SK-N-SH treated with all-trans-retinoic acid at 6 μM for 48 hours (cell line): ENCODE measurements at regions not wholly inside any gene's neighbourhood (a gene's known extent, or its start where the extent isn't known, plus 50 kb on each side); places are given as distances from the start of the nearest gene placed in this dataset.
"Not testable (repeated sequence)": the region's sequence is repeated elsewhere in the genome, so short reads cannot be mapped to it uniquely, and the experiment has no call there.

ENCODE experiments used
- ATAC-seq: fragments of 200-7000 bp; cut with Tn5 transposase; 3 replicates; pipeline ENCODE4 v1.9.1; 2020; ENCODE audit warnings: mild to moderate bottlenecking, moderate library complexity
- ESRRG ChIP-seq: fragments of 250-450 bp; sonication (Bioruptor Pico); IDR thresholded peaks from 2 replicates; pipeline ENCODE4 v1.6.1; 2021; ENCODE audit warnings: mild to moderate bottlenecking
- GLIS3 ChIP-seq: fragments of 250-450 bp; sonication (Bioruptor Pico); IDR thresholded peaks from 2 replicates; pipeline ENCODE4 v1.5.0; 2020; ENCODE audit warnings: mild to moderate bottlenecking, moderate library complexity
- ISL1 ChIP-seq: fragments of 250-450 bp; sonication (Bioruptor Pico); IDR thresholded peaks from 2 replicates; pipeline ENCODE4 v2.1.2; 2022; ENCODE audit warnings: mild to moderate bottlenecking, moderate library complexity
- OSR1 ChIP-seq: fragments of 250-450 bp; sonication (Bioruptor Pico); IDR thresholded peaks from 2 replicates; pipeline ENCODE4 v1.8.0; 2022; ENCODE audit warnings: moderate library complexity, mild to moderate bottlenecking, inconsistent platforms
- RARB ChIP-seq: fragments of 250-450 bp; sonication (Bioruptor Pico); IDR thresholded peaks from 2 replicates; pipeline ENCODE4 v1.8.0; 2021; ENCODE audit warnings: mild to moderate bottlenecking, moderate library complexity
- SNAI2 ChIP-seq: fragments of 250-450 bp; sonication (Bioruptor Pico); IDR thresholded peaks from 2 replicates; pipeline ENCODE4 v1.5.0; 2020; ENCODE audit warnings: mild to moderate bottlenecking, moderate library complexity
- TCF4 ChIP-seq: fragments of 250-450 bp; sonication (Bioruptor Pico); IDR thresholded peaks from 2 replicates; pipeline ENCODE4 v1.8.0; 2021; ENCODE audit warnings: mild to moderate bottlenecking, moderate library complexity, borderline replicate concordance
- TOX ChIP-seq: fragments of 250-450 bp; sonication (Bioruptor Pico); IDR thresholded peaks from 2 replicates; pipeline ENCODE4 v1.8.0; 2021; ENCODE audit warnings: mild to moderate bottlenecking, moderate library complexity, borderline replicate concordance
- ZC3H10 ChIP-seq: fragments of 250-450 bp; sonication (Bioruptor Pico); IDR thresholded peaks from 2 replicates; pipeline ENCODE4 v1.5.1; 2021; ENCODE audit warnings: mild to moderate bottlenecking, moderate library complexity
- ZFP3 ChIP-seq: fragments of 250-450 bp; sonication (Bioruptor Pico); IDR thresholded peaks from 2 replicates; pipeline ENCODE4 v1.5.0; 2020; ENCODE audit warnings: mild to moderate bottlenecking, moderate library complexity
- ZFP30 ChIP-seq: fragments of 450-650 bp; formaldehyde crosslinking; IDR thresholded peaks from 2 replicates; pipeline ENCODE4 v1.5.0; 2022; ENCODE audit warnings: mild to moderate bottlenecking, moderate library complexity
- ZNF565 ChIP-seq: fragments of 450-650 bp; formaldehyde crosslinking; conservative IDR thresholded peaks from 2 replicates; pipeline ENCODE4 v1.5.0; 2020; ENCODE audit warnings: low read depth, mild to moderate bottlenecking, moderate library complexity
- ZNF8 ChIP-seq: fragments of 450-650 bp; formaldehyde crosslinking; IDR thresholded peaks from 2 replicates; pipeline ENCODE4 v1.5.0; 2020; ENCODE audit warnings: mild to moderate bottlenecking, moderate library complexity
- TF ChIP-seq, protein P1 (sequence below): fragments of 250-450 bp; sonication (Bioruptor Pico); IDR thresholded peaks from 2 replicates; pipeline ENCODE4 v1.5.0; 2020; ENCODE audit warnings: mild to moderate bottlenecking, moderate library complexity
- TF ChIP-seq, protein P2 (sequence below): fragments of 250-450 bp; sonication (Bioruptor Pico); IDR thresholded peaks from 2 replicates; pipeline ENCODE4 v1.5.1; 2021; ENCODE audit warnings: mild to moderate bottlenecking, moderate library complexity
- TF ChIP-seq, protein P3 (sequence below): fragments of 250-450 bp; sonication (Bioruptor Pico); IDR thresholded peaks from 2 replicates; pipeline ENCODE4 v1.8.0; 2020; ENCODE audit warnings: mild to moderate bottlenecking, moderate library complexity, borderline replicate concordance
- TF ChIP-seq, protein P4 (sequence below): fragments of 250-450 bp; sonication (Bioruptor Pico); IDR thresholded peaks from 2 replicates; pipeline ENCODE4 v1.5.1; 2020; ENCODE audit warnings: low read depth, mild to moderate bottlenecking, moderate library complexity

DNA sequence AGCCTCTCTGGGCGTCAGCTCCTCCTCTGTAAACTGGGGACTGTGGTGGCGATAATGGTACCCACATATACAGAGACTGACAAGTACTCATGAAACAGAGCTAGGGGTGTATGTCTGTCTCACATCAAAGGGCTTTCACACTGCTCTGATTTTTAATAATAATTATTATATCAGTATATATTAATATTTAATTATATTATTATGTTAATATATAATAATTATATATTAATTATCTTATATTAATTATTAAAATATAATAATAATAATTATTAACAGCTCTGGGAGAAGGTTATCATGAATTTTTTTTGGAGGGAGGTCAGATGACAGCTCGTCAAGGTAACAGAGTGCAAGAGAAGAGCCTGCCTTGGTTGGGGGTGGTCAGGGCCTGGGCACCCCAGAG lies 173.6 kb downstream of the NRN1 start:
- ATAC-seq: no peak
- TF ChIP-seq, protein P1, sequence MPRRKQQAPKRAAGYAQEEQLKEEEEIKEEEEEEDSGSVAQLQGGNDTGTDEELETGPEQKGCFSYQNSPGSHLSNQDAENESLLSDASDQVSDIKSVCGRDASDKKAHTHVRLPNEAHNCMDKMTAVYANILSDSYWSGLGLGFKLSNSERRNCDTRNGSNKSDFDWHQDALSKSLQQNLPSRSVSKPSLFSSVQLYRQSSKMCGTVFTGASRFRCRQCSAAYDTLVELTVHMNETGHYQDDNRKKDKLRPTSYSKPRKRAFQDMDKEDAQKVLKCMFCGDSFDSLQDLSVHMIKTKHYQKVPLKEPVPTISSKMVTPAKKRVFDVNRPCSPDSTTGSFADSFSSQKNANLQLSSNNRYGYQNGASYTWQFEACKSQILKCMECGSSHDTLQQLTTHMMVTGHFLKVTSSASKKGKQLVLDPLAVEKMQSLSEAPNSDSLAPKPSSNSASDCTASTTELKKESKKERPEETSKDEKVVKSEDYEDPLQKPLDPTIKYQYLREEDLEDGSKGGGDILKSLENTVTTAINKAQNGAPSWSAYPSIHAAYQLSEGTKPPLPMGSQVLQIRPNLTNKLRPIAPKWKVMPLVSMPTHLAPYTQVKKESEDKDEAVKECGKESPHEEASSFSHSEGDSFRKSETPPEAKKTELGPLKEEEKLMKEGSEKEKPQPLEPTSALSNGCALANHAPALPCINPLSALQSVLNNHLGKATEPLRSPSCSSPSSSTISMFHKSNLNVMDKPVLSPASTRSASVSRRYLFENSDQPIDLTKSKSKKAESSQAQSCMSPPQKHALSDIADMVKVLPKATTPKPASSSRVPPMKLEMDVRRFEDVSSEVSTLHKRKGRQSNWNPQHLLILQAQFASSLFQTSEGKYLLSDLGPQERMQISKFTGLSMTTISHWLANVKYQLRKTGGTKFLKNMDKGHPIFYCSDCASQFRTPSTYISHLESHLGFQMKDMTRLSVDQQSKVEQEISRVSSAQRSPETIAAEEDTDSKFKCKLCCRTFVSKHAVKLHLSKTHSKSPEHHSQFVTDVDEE (CRISPR knock-in tag): no peak
- TF ChIP-seq ESRRG (CRISPR knock-in tag): no peak

DNA sequence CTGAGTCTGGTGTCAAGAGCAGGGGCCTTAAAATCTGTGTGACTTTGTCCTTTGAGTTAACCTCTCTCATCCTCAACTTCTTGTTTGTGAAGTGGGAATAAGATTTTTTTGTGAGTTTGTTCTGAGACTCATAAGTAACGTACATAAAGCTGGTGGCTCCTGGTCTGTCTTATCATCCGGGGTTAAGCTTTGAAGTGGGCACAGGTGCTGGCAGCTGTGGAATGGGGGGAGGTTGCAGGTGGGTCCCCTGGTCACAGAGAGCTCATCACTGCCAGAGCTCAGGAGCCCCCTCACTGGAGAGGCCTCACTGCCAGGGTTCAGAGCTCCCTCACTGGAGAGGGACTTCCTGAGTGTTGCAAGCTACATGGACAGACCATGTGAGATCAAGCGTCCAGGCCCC lies 174.1 kb downstream of the NRN1 start:
- TF ChIP-seq TCF4 (CRISPR knock-in tag) (no peak), SNAI2 (CRISPR knock-in tag) (no peak), GLIS3 (no peak), ZC3H10 (CRISPR knock-in tag) (no peak), ISL1 (CRISPR knock-in tag) (no peak), TOX (CRISPR knock-in tag) (no peak)
- TF ChIP-seq, protein P2, sequence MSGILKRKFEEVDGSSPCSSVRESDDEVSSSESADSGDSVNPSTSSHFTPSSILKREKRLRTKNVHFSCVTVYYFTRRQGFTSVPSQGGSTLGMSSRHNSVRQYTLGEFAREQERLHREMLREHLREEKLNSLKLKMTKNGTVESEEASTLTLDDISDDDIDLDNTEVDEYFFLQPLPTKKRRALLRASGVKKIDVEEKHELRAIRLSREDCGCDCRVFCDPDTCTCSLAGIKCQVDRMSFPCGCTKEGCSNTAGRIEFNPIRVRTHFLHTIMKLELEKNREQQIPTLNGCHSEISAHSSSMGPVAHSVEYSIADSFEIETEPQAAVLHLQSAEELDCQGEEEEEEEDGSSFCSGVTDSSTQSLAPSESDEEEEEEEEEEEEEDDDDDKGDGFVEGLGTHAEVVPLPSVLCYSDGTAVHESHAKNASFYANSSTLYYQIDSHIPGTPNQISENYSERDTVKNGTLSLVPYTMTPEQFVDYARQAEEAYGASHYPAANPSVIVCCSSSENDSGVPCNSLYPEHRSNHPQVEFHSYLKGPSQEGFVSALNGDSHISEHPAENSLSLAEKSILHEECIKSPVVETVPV (CRISPR knock-in tag): no peak
- TF ChIP-seq, protein P3, sequence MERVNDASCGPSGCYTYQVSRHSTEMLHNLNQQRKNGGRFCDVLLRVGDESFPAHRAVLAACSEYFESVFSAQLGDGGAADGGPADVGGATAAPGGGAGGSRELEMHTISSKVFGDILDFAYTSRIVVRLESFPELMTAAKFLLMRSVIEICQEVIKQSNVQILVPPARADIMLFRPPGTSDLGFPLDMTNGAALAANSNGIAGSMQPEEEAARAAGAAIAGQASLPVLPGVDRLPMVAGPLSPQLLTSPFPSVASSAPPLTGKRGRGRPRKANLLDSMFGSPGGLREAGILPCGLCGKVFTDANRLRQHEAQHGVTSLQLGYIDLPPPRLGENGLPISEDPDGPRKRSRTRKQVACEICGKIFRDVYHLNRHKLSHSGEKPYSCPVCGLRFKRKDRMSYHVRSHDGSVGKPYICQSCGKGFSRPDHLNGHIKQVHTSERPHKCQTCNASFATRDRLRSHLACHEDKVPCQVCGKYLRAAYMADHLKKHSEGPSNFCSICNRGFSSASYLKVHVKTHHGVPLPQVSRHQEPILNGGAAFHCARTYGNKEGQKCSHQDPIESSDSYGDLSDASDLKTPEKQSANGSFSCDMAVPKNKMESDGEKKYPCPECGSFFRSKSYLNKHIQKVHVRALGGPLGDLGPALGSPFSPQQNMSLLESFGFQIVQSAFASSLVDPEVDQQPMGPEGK (CRISPR knock-in tag): no peak
- TF ChIP-seq, protein P4, sequence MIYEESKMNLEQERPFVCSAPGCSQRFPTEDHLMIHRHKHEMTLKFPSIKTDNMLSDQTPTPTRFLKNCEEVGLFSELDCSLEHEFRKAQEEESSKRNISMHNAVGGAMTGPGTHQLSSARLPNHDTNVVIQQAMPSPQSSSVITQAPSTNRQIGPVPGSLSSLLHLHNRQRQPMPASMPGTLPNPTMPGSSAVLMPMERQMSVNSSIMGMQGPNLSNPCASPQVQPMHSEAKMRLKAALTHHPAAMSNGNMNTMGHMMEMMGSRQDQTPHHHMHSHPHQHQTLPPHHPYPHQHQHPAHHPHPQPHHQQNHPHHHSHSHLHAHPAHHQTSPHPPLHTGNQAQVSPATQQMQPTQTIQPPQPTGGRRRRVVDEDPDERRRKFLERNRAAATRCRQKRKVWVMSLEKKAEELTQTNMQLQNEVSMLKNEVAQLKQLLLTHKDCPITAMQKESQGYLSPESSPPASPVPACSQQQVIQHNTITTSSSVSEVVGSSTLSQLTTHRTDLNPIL (CRISPR knock-in tag): no peak
- no peak for ATAC-seq

DNA sequence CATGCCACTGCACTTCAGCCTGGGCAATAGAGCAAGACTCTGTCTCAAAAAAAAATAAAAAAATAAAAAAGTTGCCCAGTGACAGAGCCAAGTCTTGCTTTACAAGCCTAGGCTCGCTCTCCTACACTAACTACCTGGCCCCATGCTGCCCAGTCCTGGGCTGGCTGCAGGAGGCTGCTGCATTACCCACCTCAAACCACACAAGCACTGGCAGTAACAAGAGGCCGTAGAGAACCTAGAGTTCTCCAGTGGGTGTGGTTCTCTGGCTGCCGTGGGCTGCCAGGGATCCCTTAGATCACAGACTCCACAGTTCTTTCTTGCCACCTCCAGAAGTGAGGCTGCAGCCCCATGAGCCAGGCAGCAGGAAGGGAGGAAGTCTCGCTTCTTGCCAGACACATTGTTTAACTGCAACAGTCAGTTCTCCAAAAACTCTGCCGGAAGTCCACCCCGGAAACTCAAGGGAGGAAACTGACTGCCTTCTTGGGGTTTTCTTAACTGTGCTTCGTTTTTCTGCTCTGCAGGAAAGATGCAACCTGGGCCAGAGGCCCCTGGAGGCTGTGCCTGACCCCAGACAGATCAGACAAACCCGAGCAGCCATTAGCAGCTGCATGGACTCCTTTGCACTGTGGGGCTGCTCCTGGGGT lies 175.4 kb downstream of the NRN1 start:
- not testable (repeated sequence) for ATAC-seq

DNA sequence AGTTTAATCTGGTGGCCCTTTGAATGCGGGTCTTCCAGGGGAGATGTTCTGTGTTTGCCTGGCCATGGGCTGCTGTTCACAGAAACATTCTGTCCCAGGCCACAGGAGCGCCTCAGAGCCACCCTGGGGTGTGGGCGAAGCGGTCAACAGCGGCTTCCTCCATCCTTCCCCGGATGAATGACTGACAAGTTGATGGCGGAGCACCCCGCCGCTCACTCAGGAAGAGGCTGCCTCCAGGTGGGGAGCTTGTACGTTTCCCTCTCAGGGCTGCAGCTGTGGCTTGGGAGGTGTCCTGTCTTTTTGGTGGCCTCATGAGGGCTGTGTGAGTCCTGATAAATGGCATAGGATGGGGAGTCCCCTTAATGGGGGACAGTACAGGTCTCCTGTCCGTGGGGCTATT lies 178.4 kb downstream of the NRN1 start:
- no peak for TF ChIP-seq ZC3H10 (CRISPR knock-in tag)
- TF ChIP-seq, protein P1 (CRISPR knock-in tag): no peak
- no peak for TF ChIP-seq ZFP3 (CRISPR knock-in tag)
- TF ChIP-seq ESRRG (CRISPR knock-in tag): no peak
- TF ChIP-seq ZNF565: no peak
- TF ChIP-seq, protein P2 (CRISPR knock-in tag): no peak
- TF ChIP-seq TCF4 (CRISPR knock-in tag): no peak
- no peak for TF ChIP-seq ZFP30 (CRISPR knock-in tag)
- TF ChIP-seq, protein P4 (CRISPR knock-in tag): no peak
- no peak for TF ChIP-seq ZNF8 (CRISPR knock-in tag)
- no peak for TF ChIP-seq RARB
- no peak for TF ChIP-seq SNAI2 (CRISPR knock-in tag)
- TF ChIP-seq OSR1 (CRISPR knock-in tag): no peak
- TF ChIP-seq, protein P3 (CRISPR knock-in tag): no peak
- TF ChIP-seq, all 23 proteins: peak for 0
- no peak for ATAC-seq
